B cell (primary cell): ENCODE measurements at regions not wholly inside any gene's neighbourhood (a gene's known extent, or its start where the extent isn't known, plus 50 kb on each side); places are given as distances from the start of the nearest gene placed in this dataset.

Experiments
- ATAC-seq: fragments of 200-7000 bp; cut with Tn5 transposase; one replicate; pipeline ENCODE4 v1.10.0; 2021; ENCODE audit warnings: low read depth, mild to moderate bottlenecking, moderate number of reproducible peaks, moderate library complexity
- CTCF ChIA-PET: fragments of 350-600 bp; sonication (Branson Sonifier 250); formaldehyde crosslinking; loops from one replicate; lab custom pipeline; 2021; ENCODE audit warnings: antibody characterized with exemption, inconsistent platforms; lab: Charles Lee
- POLR2A ChIA-PET: fragments of 350-600 bp; sonication (Branson Sonifier 250); formaldehyde crosslinking; loops from one replicate; lab custom pipeline; 2021; ENCODE audit warnings: antibody characterized with exemption; lab: Charles Lee
- DNase-seq: peaks from one replicate; pipeline ENCODE4 v3.0.0; 2013
- H2AFZ ChIP-seq: 2 replicates; pipeline ENCODE4 v1.6.1; 2012; ENCODE audit warnings: mild to moderate bottlenecking, low read depth, low read length; ENCODE audit not compliant: insufficient read depth, poor library complexity, severe bottlenecking
- H3K27ac ChIP-seq, 2 donors: 1 replicate in 1 of 2; 2 replicates in 1 of 2; pipeline ENCODE4 v1.5.1; 2012 to 2013; ENCODE audit warnings: low read length in 2 of 2, mild to moderate bottlenecking in 2 of 2, moderate library complexity in 1 of 2
- H3K27me3 ChIP-seq, 4 experiments: fragments of 200-600 bp in 1 of 4; sonication (generic) in 1 of 4; replicated peaks in 1 of 4; 1 replicate in 2 of 4; 2 replicates in 2 of 4; pipeline versions ENCODE4 v1.6.1 to v1.7.0; 2013 to 2016; ENCODE audit warnings: low read length in 3 of 4, mild to moderate bottlenecking in 2 of 4, mixed read lengths in 1 of 4, moderate library complexity in 1 of 4; ENCODE audit not compliant: insufficient read depth in 4 of 4, control insufficient read depth in 3 of 4; ENCODE audit errors: control extremely low read depth in 1 of 4
- H3K36me3 ChIP-seq, 2 experiments: replicated peaks in 1 of 2; 1 replicate in 1 of 2; 2 replicates in 1 of 2; pipeline versions ENCODE4 v1.6.1 to v1.7.1; 2013; ENCODE audit warnings: low read length in 1 of 2; ENCODE audit not compliant: insufficient read depth in 2 of 2, control insufficient read depth in 1 of 2; ENCODE audit errors: control extremely low read depth in 1 of 2, extremely low read depth in 1 of 2
- H3K4me1 ChIP-seq, 2 donors: fragments of 200-600 bp in 1 of 2; sonication (generic) in 1 of 2; 1 replicate in 1 of 2; 2 replicates in 1 of 2; pipeline versions ENCODE4 v1.5.1 to v1.6.1; 2013 to 2017; ENCODE audit warnings: low read length in 2 of 2; ENCODE audit not compliant: control insufficient read depth in 2 of 2, insufficient read depth in 2 of 2
- H3K4me2 ChIP-seq: replicated peaks from 2 replicates; pipeline ENCODE3; 2012; ENCODE audit warnings: mild to moderate bottlenecking, low read depth, low read length; ENCODE audit not compliant: poor library complexity, severe bottlenecking
- H3K4me3 ChIP-seq, 5 experiments: fragments of 200-600 bp in 1 of 5; sonication (generic) in 1 of 5; 1 replicate in 3 of 5; 2 replicates in 2 of 5; pipeline versions ENCODE4 v1.5.1 to v1.7.0; 2011 to 2016; ENCODE audit warnings: low read length in 4 of 5, mild to moderate bottlenecking in 4 of 5, low read depth in 2 of 5, control low read depth in 1 of 5, moderate library complexity in 1 of 5; ENCODE audit not compliant: insufficient read depth in 1 of 5; ENCODE audit errors: control extremely low read depth in 1 of 5, extremely low read depth in 1 of 5
- H3K79me2 ChIP-seq: fragments of 200-600 bp; sonication (generic); one replicate; pipeline ENCODE4 v1.6.0; 2016; ENCODE audit warnings: low read length; ENCODE audit not compliant: control insufficient read depth, insufficient read depth
- H3K9ac ChIP-seq: fragments of 200-600 bp; sonication (generic); 2 replicates; pipeline ENCODE4 v1.6.1; 2017; ENCODE audit warnings: mild to moderate bottlenecking, low read length, moderate library complexity
- H3K9me3 ChIP-seq, 3 donors: one replicate each; pipeline versions ENCODE4 v1.6.1 to v1.7.1; 2013; ENCODE audit warnings: low read length in 2 of 3; ENCODE audit not compliant: control insufficient read depth in 2 of 3, insufficient read depth in 1 of 3; ENCODE audit errors: control extremely low read depth in 1 of 3
- H4K20me1 ChIP-seq: 2 replicates; pipeline ENCODE4 v1.6.0; 2012; ENCODE audit warnings: mild to moderate bottlenecking, low read length; ENCODE audit not compliant: insufficient read depth, control insufficient read depth, poor library complexity, severe bottlenecking
- H3K27ac Mint-ChIP-seq: one replicate; pipeline ENCODE4 v1.8.0; 2021; ENCODE audit warnings: mixed read lengths
- H3K27me3 Mint-ChIP-seq: one replicate; pipeline ENCODE4 v1.8.0; 2021; ENCODE audit warnings: mixed read lengths
- H3K4me1 Mint-ChIP-seq: one replicate; pipeline ENCODE4 v1.8.0; 2021; ENCODE audit warnings: mixed read lengths
- H3K4me3 Mint-ChIP-seq: one replicate; pipeline ENCODE4 v1.8.0; 2021; ENCODE audit warnings: mixed read lengths
- H3K9me3 Mint-ChIP-seq: one replicate; pipeline ENCODE4 v1.8.0; 2022; ENCODE audit warnings: mixed read lengths; ENCODE audit not compliant: insufficient read depth
- EZH2 ChIP-seq: IDR thresholded peaks from 2 replicates; pipeline ENCODE4 v1.6.1; 2012; ENCODE audit warnings: borderline replicate concordance, low read depth, mild to moderate bottlenecking, moderate library complexity, low read length; ENCODE audit not compliant: insufficient read depth, poor library complexity, severe bottlenecking
- WGBS: methylation state at CpG from one replicate; pipeline ENCODE4 v1.1.5; 2013; ENCODE audit warnings: missing lambda C conversion rate; ENCODE audit not compliant: insufficient coverage; 5-methylcytosine and 5-hydroxymethylcytosine counted together
- intact Hi-C: fragments of 100-400 bp; cut with micrococcal nuclease; formaldehyde crosslinking; loops from one replicate; pipeline ENCODE4 v1.10.0; 2022
- TF ChIP-seq, protein P1 (sequence below): fragments of 200-600 bp; IDR thresholded peaks from one replicate; pipeline ENCODE4 v1.8.0; 2022; ENCODE audit warnings: antibody characterized with exemption, mild to moderate bottlenecking

DNA sequence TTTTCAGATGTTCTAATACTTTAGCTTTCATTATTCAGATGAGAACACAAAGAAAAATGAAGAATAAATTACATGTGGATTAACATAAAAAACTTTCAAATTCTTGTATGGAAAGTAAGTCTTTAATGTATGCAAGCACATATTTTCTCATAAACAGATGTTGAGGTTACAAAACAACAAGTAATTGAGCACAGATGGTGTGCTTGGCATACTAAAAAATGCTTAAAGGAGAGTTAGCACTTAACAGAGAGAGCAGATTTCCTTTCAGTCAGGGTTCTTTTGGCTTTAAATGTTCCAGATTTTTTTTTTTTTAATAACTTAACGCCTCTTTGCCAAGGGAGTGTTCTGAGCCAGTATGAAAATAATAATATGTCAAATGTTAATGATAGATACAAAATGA is 96.0 kb downstream of the RASSF9 start:
- WGBS = no CpG with 5 or more reads among the region's 1 CpG

DNA sequence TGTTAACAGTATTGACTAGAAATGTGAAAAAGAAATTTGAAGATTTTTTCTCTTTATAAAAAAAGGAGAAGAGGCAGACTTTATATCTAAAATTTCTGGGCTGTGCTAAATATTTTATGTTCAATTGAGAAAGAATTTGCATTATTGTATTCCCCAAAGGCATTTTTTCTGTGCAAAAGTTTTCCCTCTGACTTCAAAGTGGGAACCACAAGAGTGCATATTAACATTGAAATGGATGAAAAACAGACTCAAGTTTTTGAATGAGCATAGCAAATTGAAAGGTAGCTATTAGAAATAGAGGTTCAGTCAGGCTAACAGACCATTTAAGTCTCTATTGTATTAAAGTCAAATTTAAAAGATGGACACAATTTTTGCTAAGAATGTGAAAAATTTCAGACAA is 95.2 kb downstream of the RASSF9 start:
- ATAC-seq (no peak), DNase-seq (no peak)
- H3K9ac ChIP-seq = no peak overlapping the region
- H3K4me1 ChIP-seq = no peaks in the 10 kb centered on the region
- H3K4me1 Mint-ChIP-seq = no peaks in the 10 kb centered on the region
- no peak overlapping the region for H2AFZ ChIP-seq
- intact Hi-C loops = no loop called here
- no peak overlapping the region for H3K4me3 Mint-ChIP-seq
- H3K27ac Mint-ChIP-seq = no peak overlapping the region
- no peaks in the 10 kb centered on the region for H3K27me3 Mint-ChIP-seq
- H3K4me2 ChIP-seq = no peak overlapping the region
- no peaks in the 10 kb centered on the region for H3K79me2 ChIP-seq
- no peaks in the 10 kb centered on the region for H4K20me1 ChIP-seq
- no peak overlapping the region for H3K27ac ChIP-seq
- TF ChIP-seq EZH2 = no peak
- TF ChIP-seq, protein P1, sequence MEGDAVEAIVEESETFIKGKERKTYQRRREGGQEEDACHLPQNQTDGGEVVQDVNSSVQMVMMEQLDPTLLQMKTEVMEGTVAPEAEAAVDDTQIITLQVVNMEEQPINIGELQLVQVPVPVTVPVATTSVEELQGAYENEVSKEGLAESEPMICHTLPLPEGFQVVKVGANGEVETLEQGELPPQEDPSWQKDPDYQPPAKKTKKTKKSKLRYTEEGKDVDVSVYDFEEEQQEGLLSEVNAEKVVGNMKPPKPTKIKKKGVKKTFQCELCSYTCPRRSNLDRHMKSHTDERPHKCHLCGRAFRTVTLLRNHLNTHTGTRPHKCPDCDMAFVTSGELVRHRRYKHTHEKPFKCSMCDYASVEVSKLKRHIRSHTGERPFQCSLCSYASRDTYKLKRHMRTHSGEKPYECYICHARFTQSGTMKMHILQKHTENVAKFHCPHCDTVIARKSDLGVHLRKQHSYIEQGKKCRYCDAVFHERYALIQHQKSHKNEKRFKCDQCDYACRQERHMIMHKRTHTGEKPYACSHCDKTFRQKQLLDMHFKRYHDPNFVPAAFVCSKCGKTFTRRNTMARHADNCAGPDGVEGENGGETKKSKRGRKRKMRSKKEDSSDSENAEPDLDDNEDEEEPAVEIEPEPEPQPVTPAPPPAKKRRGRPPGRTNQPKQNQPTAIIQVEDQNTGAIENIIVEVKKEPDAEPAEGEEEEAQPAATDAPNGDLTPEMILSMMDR = no peak
- no peaks in the 10 kb centered on the region for H3K27me3 ChIP-seq
- no peaks in the 10 kb centered on the region for H3K36me3 ChIP-seq
- no peaks in the 10 kb centered on the region for H3K9me3 Mint-ChIP-seq
- no peak overlapping the region for H3K4me3 ChIP-seq
- POLR2A ChIA-PET = no interaction called here
- H3K9me3 ChIP-seq = no peaks in the 10 kb centered on the region
- CTCF ChIA-PET = no interaction called here

More for the DNA sequence above, 96.0 kb downstream of the RASSF9 start:
- H3K79me2 ChIP-seq = no peaks in the 10 kb centered on the region
- no peak overlapping the region for H3K4me3 ChIP-seq
- no peaks in the 10 kb centered on the region for H3K4me1 ChIP-seq
- DNase-seq (no peak), ATAC-seq (no peak)
- CTCF ChIA-PET = no interaction called here
- H3K27me3 ChIP-seq = no peaks in the 10 kb centered on the region
- Mint-ChIP-seq H3K27ac (no peak overlapping the region), H3K4me3 (no peak overlapping the region), H3K27me3 (no peaks in the 10 kb centered on the region), H3K9me3 (no peaks in the 10 kb centered on the region), H3K4me1 (no peaks in the 10 kb centered on the region)
- TF ChIP-seq EZH2 = no peak
- TF ChIP-seq, protein P1 = no peak
- H3K4me2 ChIP-seq = no peak overlapping the region
- no peak overlapping the region for H3K9ac ChIP-seq
- no peaks in the 10 kb centered on the region for H3K36me3 ChIP-seq
- POLR2A ChIA-PET = no interaction called here
- no peak overlapping the region for H2AFZ ChIP-seq
- H3K27ac ChIP-seq = no peak overlapping the region
- no peaks in the 10 kb centered on the region for H4K20me1 ChIP-seq
- H3K9me3 ChIP-seq = no peaks in the 10 kb centered on the region
- intact Hi-C loops = no loop called here
